NB4 (cell line): ENCODE measurements at regions not wholly inside any gene's neighbourhood (a gene's known extent, or its start where the extent isn't known, plus 50 kb on each side); places are given as distances from the start of the nearest gene placed in this dataset.

Experiments
- DNase-seq: peaks from one replicate; pipeline ENCODE4 v3.0.0; 2010; ENCODE audit warnings: low read depth
- H3K4me3 ChIP-seq: one replicate; pipeline ENCODE4 v1.5.1; 2011; ENCODE audit warnings: mild to moderate bottlenecking, low read depth, low read length, moderate library complexity
- MYC ChIP-seq: IDR thresholded peaks from 2 replicates; pipeline ENCODE4 v1.6.1; 2011; ENCODE audit warnings: low read depth, low read length
- POLR2A ChIP-seq: IDR thresholded peaks from 2 replicates; pipeline ENCODE4 v1.6.1; 2011; ENCODE audit warnings: mild to moderate bottlenecking; ENCODE audit not compliant: insufficient read length; ENCODE audit errors: extremely low read depth
- TF ChIP-seq, protein P1 (sequence below): IDR thresholded peaks from one replicate; pipeline ENCODE4 v1.5.1; 2012; ENCODE audit warnings: low read depth, low read length
- TF ChIP-seq, protein P2 (sequence below): IDR thresholded peaks from 2 replicates; pipeline ENCODE4 v1.6.1; 2011; ENCODE audit warnings: low read depth, low read length

DNA sequence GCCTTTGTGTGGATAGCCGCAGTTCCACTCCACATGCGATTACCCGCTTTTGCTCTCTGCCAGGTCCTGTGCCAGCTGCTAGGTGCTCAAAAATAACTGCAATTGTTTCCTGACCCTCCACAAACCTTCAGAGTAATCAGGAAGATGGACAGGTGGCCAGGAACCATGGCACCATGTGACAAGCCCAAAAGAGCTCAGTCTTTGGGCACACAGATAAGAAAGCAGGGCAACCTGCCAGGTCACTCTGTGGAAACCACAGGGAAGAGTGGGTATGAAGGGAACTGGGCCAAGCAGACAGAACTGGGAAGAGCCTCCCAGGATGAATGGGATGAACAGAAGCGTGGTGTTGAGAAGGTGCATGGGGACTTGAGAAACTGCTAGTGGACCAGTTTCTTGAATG is 79.4 kb upstream of the AGAP1 start:
- TF ChIP-seq, protein P1, sequence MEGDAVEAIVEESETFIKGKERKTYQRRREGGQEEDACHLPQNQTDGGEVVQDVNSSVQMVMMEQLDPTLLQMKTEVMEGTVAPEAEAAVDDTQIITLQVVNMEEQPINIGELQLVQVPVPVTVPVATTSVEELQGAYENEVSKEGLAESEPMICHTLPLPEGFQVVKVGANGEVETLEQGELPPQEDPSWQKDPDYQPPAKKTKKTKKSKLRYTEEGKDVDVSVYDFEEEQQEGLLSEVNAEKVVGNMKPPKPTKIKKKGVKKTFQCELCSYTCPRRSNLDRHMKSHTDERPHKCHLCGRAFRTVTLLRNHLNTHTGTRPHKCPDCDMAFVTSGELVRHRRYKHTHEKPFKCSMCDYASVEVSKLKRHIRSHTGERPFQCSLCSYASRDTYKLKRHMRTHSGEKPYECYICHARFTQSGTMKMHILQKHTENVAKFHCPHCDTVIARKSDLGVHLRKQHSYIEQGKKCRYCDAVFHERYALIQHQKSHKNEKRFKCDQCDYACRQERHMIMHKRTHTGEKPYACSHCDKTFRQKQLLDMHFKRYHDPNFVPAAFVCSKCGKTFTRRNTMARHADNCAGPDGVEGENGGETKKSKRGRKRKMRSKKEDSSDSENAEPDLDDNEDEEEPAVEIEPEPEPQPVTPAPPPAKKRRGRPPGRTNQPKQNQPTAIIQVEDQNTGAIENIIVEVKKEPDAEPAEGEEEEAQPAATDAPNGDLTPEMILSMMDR = no peak
- TF ChIP-seq POLR2A = no peak
- TF ChIP-seq, protein P2, sequence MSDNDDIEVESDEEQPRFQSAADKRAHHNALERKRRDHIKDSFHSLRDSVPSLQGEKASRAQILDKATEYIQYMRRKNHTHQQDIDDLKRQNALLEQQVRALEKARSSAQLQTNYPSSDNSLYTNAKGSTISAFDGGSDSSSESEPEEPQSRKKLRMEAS = no peak
- TF ChIP-seq MYC = no peak
- H3K4me3 ChIP-seq = no peak overlapping the region
- DNase-seq = no peak

DNA sequence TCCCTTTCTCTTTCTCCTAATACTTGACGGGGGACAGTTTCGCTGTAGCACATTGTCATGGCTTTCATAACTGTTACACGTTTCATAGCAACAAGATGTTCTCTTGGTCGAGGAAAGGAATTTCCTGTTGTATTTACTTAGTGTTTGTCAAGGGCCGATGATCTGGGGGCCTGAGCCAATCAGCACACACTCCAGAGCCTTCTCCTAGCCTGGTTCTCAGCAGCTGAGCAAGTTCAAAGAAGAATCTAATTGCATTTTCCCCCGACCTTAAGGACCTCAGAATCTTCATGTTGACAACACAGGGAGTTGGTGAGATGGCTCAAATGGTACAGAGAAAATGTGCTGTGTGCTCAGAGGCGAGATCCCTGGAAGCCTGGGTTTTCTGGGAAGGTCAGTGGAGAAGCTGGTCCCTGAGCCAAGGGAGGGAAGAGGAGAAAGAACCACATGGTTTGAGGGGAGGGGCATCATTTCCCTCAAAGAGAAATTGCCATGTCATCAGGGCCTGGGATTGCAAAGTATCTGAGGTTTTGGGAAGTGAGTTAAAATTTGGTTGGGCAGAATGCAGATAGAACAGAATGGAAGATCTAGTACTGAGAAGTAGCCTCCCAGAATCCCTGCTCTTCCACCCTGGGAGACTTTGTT is 76.9 kb upstream of the AGAP1 start:
- no peak for DNase-seq
- TF ChIP-seq, protein P1 = no peak
- TF ChIP-seq, protein P2 = no peak
- H3K4me3 ChIP-seq = no peak overlapping the region

DNA sequence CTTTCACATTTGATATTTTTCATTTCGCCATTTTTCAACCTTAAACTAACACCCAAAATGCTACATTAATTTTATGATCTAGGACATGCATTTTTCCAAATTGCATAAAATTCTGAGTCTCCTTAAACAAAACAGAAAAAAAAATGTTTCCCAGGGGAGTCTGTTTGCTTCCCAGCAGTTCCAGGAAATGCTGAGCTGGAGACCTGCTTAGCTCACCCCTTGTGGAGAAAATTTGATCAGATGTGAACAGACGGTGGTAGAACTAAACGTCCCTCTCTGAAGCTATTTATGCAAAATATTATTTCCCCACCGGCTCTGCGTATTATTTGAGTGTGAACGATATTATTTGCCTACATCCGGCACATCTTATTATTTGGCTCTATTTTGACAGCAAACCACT is 74.9 kb upstream of the AGAP1 start:
- TF ChIP-seq, protein P2 = no peak
- TF ChIP-seq MYC (no peak), POLR2A (no peak)
- TF ChIP-seq, protein P1 = no peak
- no peak overlapping the region for H3K4me3 ChIP-seq
- no peak for DNase-seq

DNA sequence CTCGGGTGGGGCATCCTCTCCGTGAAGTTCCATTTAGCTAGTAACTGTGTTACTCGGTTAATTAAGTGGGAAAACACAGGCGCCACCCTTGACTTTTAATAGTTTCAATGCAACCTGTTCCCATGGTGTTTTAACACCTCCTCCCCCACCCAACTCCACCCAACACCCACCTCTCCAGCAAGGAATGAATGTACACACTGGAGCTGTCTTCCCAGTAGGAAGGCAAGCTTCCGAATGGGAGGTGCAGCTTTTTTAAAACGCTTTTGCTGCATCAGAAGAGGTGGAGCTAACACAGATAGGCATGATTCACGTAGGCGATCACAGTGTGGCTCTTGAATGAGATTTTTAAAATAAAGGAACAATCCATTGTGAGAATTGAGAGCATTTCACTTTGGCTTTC is 73.8 kb upstream of the AGAP1 start:
- no peak overlapping the region for H3K4me3 ChIP-seq
- no peak for DNase-seq
- TF ChIP-seq, protein P1 = no peak

DNA sequence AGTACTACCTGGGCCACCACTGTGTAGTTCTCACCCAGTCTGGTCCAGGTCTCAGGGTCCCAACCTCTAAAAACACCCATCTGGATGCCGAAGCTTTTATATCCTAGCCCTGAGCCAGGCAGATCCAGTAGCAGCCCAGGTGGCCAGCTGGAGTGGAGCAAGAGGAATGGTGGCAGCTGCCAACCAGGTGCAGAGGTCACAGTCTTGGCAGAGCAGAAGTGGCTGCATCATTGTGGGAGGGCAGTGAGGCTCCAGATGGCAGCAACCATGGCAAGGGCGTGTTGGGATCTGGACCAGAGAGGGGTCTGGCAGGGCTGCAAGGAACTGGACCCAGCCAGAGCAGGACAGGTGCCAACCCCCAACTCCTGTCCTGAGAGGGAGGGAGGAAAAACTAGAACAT is 72.2 kb upstream of the AGAP1 start:
- H3K4me3 ChIP-seq = no peak overlapping the region
- no peak for DNase-seq
- TF ChIP-seq, protein P1 = no peak
- TF ChIP-seq, protein P2 = no peak
- TF ChIP-seq MYC (no peak), POLR2A (no peak)
